AG09309 (cell line): ENCODE measurements at regions not wholly inside any gene's neighbourhood (a gene's known extent, or its start where the extent isn't known, plus 50 kb on each side); places are given as distances from the start of the nearest gene placed in this dataset.

Source experiments
- DNase-seq: peaks from one replicate; pipeline ENCODE4 v3.0.0-alpha.2; 2010; ENCODE audit warnings: low read depth
- H3K4me3 ChIP-seq: 2 replicates; pipeline ENCODE4 v1.5.1; 2011; ENCODE audit warnings: mild to moderate bottlenecking, low read depth, low read length, moderate library complexity; ENCODE audit not compliant: control insufficient read depth
- CTCF ChIP-seq: IDR thresholded peaks from 2 replicates; pipeline ENCODE4 v1.5.1; 2011; ENCODE audit warnings: mild to moderate bottlenecking, low read depth, low read length, inconsistent platforms; ENCODE audit not compliant: insufficient read depth, control insufficient read depth; ENCODE audit errors: missing control alignments

GRCh38 chr13:91031508-91031907, 316.0 kb upstream of the MIR17HG start:
- no peak for TF ChIP-seq CTCF
- H3K4me3 ChIP-seq: no peak overlapping the region
- DNase-seq: no peak

- no peak for TF ChIP-seq CTCF
- DNase-seq: no peak
Observed at GRCh38 chr13:91032104-91032503, 315.4 kb upstream of the MIR17HG start.

GRCh38 chr13:91036886-91037285, 310.6 kb upstream of the MIR17HG start:
- H3K4me3 ChIP-seq: no peak overlapping the region
- no peak for TF ChIP-seq CTCF
- DNase-seq: no peak

More at GRCh38 chr13:91032104-91032503, 315.4 kb upstream of the MIR17HG start:
- H3K4me3 ChIP-seq: no peak overlapping the region

- TF ChIP-seq CTCF: no peak
- DNase-seq: no peak
- H3K4me3 ChIP-seq: no peak overlapping the region
Observed at GRCh38 chr13:91042870-91043269, 304.6 kb upstream of the MIR17HG start.

GRCh38 chr13:91045351-91046034, 302.0 kb upstream of the MIR17HG start:
- H3K4me3 ChIP-seq: no peak overlapping the region
- DNase-seq: no peak
- TF ChIP-seq CTCF: no peak

GRCh38 chr13:91046715-91047327, 300.7 kb upstream of the MIR17HG start:
- no peak for TF ChIP-seq CTCF
- DNase-seq: no peak
- no peak overlapping the region for H3K4me3 ChIP-seq

GRCh38 chr13:91050970-91051369, 296.5 kb upstream of the MIR17HG start:
- TF ChIP-seq CTCF: no peak
- no peak overlapping the region for H3K4me3 ChIP-seq
- DNase-seq: no peak
